ENCODE measurements at regions not wholly inside any gene's neighbourhood (a gene's known extent, or its start where the extent isn't known, plus 50 kb on each side); places are given as distances from the start of the nearest gene placed in this dataset.

DNA sequence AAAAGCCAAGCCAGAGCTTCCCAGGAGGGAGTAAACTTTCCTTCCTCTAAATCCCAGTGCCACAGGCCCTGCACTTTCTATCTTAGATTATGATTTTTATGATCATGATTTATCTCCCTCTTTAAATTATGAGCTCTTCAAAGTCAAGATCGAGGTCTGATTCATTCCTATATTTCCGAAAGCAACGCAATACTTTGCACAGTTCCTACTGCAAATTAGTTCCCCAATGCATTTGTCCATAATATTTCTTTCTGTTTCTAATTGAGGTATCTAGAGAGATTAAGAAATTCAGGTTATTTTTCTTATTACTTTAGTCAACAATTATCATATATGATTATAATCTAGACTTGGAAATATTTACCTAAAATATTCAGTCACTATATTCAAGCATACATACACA is 173.1 kb upstream of the LPP start:
- no peaks in the 10 kb centered on the region for H3K9me3 ChIP-seq (ENCODE audit: insufficient read depth, low read depth, low read length)
- no peak overlapping the region for H3K23ac ChIP-seq (ENCODE audit: low read length)
- no peaks in the 10 kb centered on the region for H3K36me3 ChIP-seq (ENCODE audit: control insufficient read depth in 1 of 2, insufficient read depth in 2 of 2, low read length in 2 of 2)
- no peak overlapping the region for H3K14ac ChIP-seq (ENCODE audit: low read length)
- H2BK120ac ChIP-seq (ENCODE audit: insufficient read depth, low read length, poor library complexity), result no peak overlapping the region
- H4K91ac ChIP-seq (ENCODE audit: low read depth, low read length), result no peak overlapping the region
- no peaks in the 10 kb centered on the region for H3K79me1 ChIP-seq (ENCODE audit: low read length)
- no peak overlapping the region for H3K9ac ChIP-seq (ENCODE audit: low read length)
- WGBS (ENCODE audit: extremely low coverage, insufficient coverage, insufficient read length), result no CpG with 5 or more reads among the region's 3 CpGs
- no peak for DNase-seq
- no peak overlapping the region for H4K12ac ChIP-seq (ENCODE audit: low read depth, low read length)
- no peaks in the 10 kb centered on the region for H3K27me3 ChIP-seq (ENCODE audit: insufficient read depth, low read length)
- no peaks in the 10 kb centered on the region for H3K79me2 ChIP-seq (ENCODE audit: control insufficient read depth, insufficient read depth, low read length, poor library complexity)
- H4K8ac ChIP-seq (ENCODE audit: low read depth, low read length), result no peak overlapping the region
- no peak overlapping the region for H3K4me3 ChIP-seq (ENCODE audit: low read depth, low read length)
- H3K4ac ChIP-seq (ENCODE audit: low read depth, low read length), result no peak overlapping the region
- H3K27ac ChIP-seq (ENCODE audit: low read depth, low read length), result no peak overlapping the region
- no peak overlapping the region for H2AK5ac ChIP-seq (ENCODE audit: low read length)
- H2BK5ac ChIP-seq (ENCODE audit: low read depth, low read length, poor library complexity), result no peak overlapping the region
- no peak overlapping the region for H2BK12ac ChIP-seq (ENCODE audit: low read length)
- no peak overlapping the region for H3K4me2 ChIP-seq (ENCODE audit: low read length)
- peaks cover 1 to 4% of the 10 kb centered on the region in 2 experiments for H3K4me1 ChIP-seq (ENCODE audit: control insufficient read depth in 1 of 2, insufficient read depth in 2 of 2, low read length in 2 of 2)
- H2AFZ ChIP-seq (ENCODE audit: insufficient read depth, low read length, poor library complexity), result no peak overlapping the region
- H3K18ac ChIP-seq (ENCODE audit: low read length), result no peak overlapping the region

DNA sequence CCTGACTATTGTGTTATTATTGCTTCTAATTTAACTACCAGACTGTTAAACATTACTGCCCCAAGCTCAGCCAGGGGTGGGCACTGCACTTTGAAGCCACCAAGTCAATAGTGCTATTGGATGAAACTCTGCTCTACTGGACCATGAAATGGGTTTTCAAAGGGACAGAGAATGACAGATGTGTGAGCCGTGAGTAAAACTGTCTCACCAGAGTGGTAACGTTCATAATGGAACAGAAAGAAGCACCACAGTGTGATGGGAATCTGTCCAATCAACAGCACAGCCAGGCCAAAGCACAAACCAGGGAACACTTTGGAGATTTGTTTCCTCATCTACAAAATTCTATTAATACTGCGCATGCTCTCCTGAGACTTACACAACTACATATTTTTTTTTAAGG is 171.8 kb upstream of the LPP start:
- H3K79me1 ChIP-seq (ENCODE audit: low read length), result no peaks in the 10 kb centered on the region
- H2AK5ac ChIP-seq (ENCODE audit: low read length), result no peak overlapping the region
- no peaks in the 10 kb centered on the region for H3K36me3 ChIP-seq (ENCODE audit: control insufficient read depth in 1 of 2, insufficient read depth in 2 of 2, low read length in 2 of 2)
- H2AFZ ChIP-seq (ENCODE audit: insufficient read depth, low read length, poor library complexity), result no peak overlapping the region
- no peak overlapping the region for H3K4ac ChIP-seq (ENCODE audit: low read depth, low read length)
- no CpG with 5 or more reads among the region's 3 CpGs for WGBS (ENCODE audit: extremely low coverage, insufficient coverage, insufficient read length)
- no peaks in the 10 kb centered on the region for H3K27me3 ChIP-seq (ENCODE audit: insufficient read depth, low read length)
- peaks cover 0 to 4% of the 10 kb centered on the region in 2 experiments for H3K4me1 ChIP-seq (ENCODE audit: control insufficient read depth in 1 of 2, insufficient read depth in 2 of 2, low read length in 2 of 2)
- no peak overlapping the region for H2BK5ac ChIP-seq (ENCODE audit: low read depth, low read length, poor library complexity)
- no peak overlapping the region for H3K23ac ChIP-seq (ENCODE audit: low read length)
- H2BK120ac ChIP-seq (ENCODE audit: insufficient read depth, low read length, poor library complexity), result no peak overlapping the region
- DNase-seq, result no peak
- H4K8ac ChIP-seq (ENCODE audit: low read depth, low read length), result no peak overlapping the region
- H2BK12ac ChIP-seq (ENCODE audit: low read length), result no peak overlapping the region
- H3K4me3 ChIP-seq (ENCODE audit: low read depth, low read length), result no peak overlapping the region
- no peaks in the 10 kb centered on the region for H3K79me2 ChIP-seq (ENCODE audit: control insufficient read depth, insufficient read depth, low read length, poor library complexity)
- H3K27ac ChIP-seq (ENCODE audit: low read depth, low read length), result no peak overlapping the region
- no peak overlapping the region for H3K14ac ChIP-seq (ENCODE audit: low read length)
- H3K9me3 ChIP-seq (ENCODE audit: insufficient read depth, low read depth, low read length), result no peaks in the 10 kb centered on the region
- no peak overlapping the region for H3K4me2 ChIP-seq (ENCODE audit: low read length)
- H3K9ac ChIP-seq (ENCODE audit: low read length), result no peak overlapping the region
- no peak overlapping the region for H4K12ac ChIP-seq (ENCODE audit: low read depth, low read length)
- no peak overlapping the region for H3K18ac ChIP-seq (ENCODE audit: low read length)
- H4K91ac ChIP-seq (ENCODE audit: low read depth, low read length), result no peak overlapping the region

DNA sequence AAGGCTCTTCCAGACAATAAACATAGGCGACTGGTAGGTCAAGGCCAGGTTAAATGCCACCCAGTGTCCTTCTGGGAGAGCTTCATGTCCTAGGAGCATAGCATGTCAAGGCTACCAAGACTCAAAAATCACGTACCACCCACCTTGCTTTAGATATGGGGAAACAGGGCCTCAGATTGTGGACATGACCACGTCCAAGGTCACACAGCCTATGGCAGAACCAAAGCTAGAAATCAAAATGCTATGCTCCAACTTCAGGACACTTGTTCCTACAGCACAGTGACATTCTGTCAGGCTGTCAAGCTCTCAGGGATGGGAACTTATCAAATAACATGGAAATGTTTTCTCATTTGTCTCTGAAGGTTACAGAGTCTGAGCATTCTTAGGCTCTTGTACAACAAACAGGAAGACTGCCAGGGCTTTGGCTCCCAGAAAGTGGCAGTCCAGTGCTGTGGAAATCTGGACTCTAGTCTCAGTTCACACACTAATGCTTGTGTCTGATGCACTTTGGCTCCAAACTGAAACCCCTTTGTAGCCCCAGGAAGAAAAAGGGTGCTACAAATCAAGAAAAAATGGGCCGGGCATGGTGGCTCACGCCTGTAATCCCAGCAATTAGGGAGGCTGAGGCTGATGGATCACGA is 170.4 kb upstream of the LPP start:
- Histone ChIP-seq H4K91ac (ENCODE audit: low read depth, low read length) (no peak overlapping the region), H3K27ac (ENCODE audit: low read depth, low read length) (no peak overlapping the region), H3K4me2 (ENCODE audit: low read length) (no peak overlapping the region), H2AK5ac (ENCODE audit: low read length) (no peak overlapping the region), H4K8ac (ENCODE audit: low read depth, low read length) (no peak overlapping the region), H2BK12ac (ENCODE audit: low read length) (no peak overlapping the region), H2AFZ (ENCODE audit: insufficient read depth, low read length, poor library complexity) (no peak overlapping the region), H3K79me2 (ENCODE audit: control insufficient read depth, insufficient read depth, low read length, poor library complexity) (no peaks in the 10 kb centered on the region), H3K14ac (ENCODE audit: low read length) (no peak overlapping the region), H3K9ac (ENCODE audit: low read length) (no peak overlapping the region), H4K12ac (ENCODE audit: low read depth, low read length) (no peak overlapping the region), H2BK5ac (ENCODE audit: low read depth, low read length, poor library complexity) (no peak overlapping the region), H3K36me3 (ENCODE audit: control insufficient read depth in 1 of 2, insufficient read depth in 2 of 2, low read length in 2 of 2) (no peaks in the 10 kb centered on the region), H3K23ac (ENCODE audit: low read length) (no peak overlapping the region), H3K4me3 (ENCODE audit: low read depth, low read length) (no peak overlapping the region), H3K18ac (ENCODE audit: low read length) (no peak overlapping the region), H3K4me1 (ENCODE audit: control insufficient read depth in 1 of 2, insufficient read depth in 2 of 2, low read length in 2 of 2) (peaks cover 0 to 6% of the 10 kb centered on the region in 2 experiments), H2BK120ac (ENCODE audit: insufficient read depth, low read length, poor library complexity) (no peak overlapping the region), H3K79me1 (ENCODE audit: low read length) (no peaks in the 10 kb centered on the region), H3K9me3 (ENCODE audit: insufficient read depth, low read depth, low read length) (no peaks in the 10 kb centered on the region), H3K27me3 (ENCODE audit: insufficient read depth, low read length) (no peaks in the 10 kb centered on the region), H3K4ac (ENCODE audit: low read depth, low read length) (no peak overlapping the region)
- no CpG with 5 or more reads among the region's 6 CpGs for WGBS (ENCODE audit: extremely low coverage, insufficient coverage, insufficient read length)
- no peak for DNase-seq

DNA sequence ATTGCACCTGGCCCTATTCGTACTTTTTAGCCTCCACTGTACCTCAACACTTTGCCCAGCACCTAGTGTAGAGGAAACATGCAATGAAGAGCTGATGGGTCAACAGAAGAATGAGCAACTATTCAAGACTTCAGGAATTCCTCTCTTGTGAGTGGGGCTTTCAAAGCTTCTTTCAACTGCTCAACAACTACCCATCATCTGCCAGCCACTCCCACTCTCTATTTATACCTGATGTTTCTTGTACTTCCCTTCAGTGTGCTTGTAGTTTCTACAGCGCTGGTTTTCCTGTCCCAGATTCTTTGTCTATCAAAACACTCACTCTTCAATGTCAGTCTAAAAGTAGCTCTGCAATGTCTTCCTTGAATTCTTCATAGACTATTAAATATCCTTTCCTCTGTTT is 168.3 kb upstream of the LPP start:
- H3K36me3 ChIP-seq (ENCODE audit: control insufficient read depth in 1 of 2, insufficient read depth in 2 of 2, low read length in 2 of 2), result no peaks in the 10 kb centered on the region
- H2BK120ac ChIP-seq (ENCODE audit: insufficient read depth, low read length, poor library complexity), result no peak overlapping the region
- H3K4ac ChIP-seq (ENCODE audit: low read depth, low read length), result no peak overlapping the region
- no peak overlapping the region for H3K4me3 ChIP-seq (ENCODE audit: low read depth, low read length)
- no peak overlapping the region for H3K18ac ChIP-seq (ENCODE audit: low read length)
- no peak overlapping the region for H2BK12ac ChIP-seq (ENCODE audit: low read length)
- H2AK5ac ChIP-seq (ENCODE audit: low read length), result no peak overlapping the region
- no peaks in the 10 kb centered on the region for H3K79me2 ChIP-seq (ENCODE audit: control insufficient read depth, insufficient read depth, low read length, poor library complexity)
- H3K79me1 ChIP-seq (ENCODE audit: low read length), result no peaks in the 10 kb centered on the region
- no peak overlapping the region for H3K23ac ChIP-seq (ENCODE audit: low read length)
- no peaks in the 10 kb centered on the region for H3K27me3 ChIP-seq (ENCODE audit: insufficient read depth, low read length)
- no peaks in the 10 kb centered on the region for H3K9me3 ChIP-seq (ENCODE audit: insufficient read depth, low read depth, low read length)
- no peak overlapping the region for H2BK5ac ChIP-seq (ENCODE audit: low read depth, low read length, poor library complexity)
- H4K8ac ChIP-seq (ENCODE audit: low read depth, low read length), result no peak overlapping the region
- no CpG with 5 or more reads among the region's 2 CpGs for WGBS (ENCODE audit: extremely low coverage, insufficient coverage, insufficient read length)
- no peak for DNase-seq
- no peak overlapping the region for H2AFZ ChIP-seq (ENCODE audit: insufficient read depth, low read length, poor library complexity)
- no peak overlapping the region for H3K14ac ChIP-seq (ENCODE audit: low read length)
- no peak overlapping the region for H3K27ac ChIP-seq (ENCODE audit: low read depth, low read length)
- no peak overlapping the region for H3K4me2 ChIP-seq (ENCODE audit: low read length)
- no peak overlapping the region for H3K9ac ChIP-seq (ENCODE audit: low read length)
- H3K4me1 ChIP-seq (ENCODE audit: control insufficient read depth in 1 of 2, insufficient read depth in 2 of 2, low read length in 2 of 2), result peaks cover 0 to 6% of the 10 kb centered on the region in 2 experiments
- H4K91ac ChIP-seq (ENCODE audit: low read depth, low read length), result no peak overlapping the region
- no peak overlapping the region for H4K12ac ChIP-seq (ENCODE audit: low read depth, low read length)
